Pulmonary artery endothelial cell (primary cell): ENCODE measurements at regions not wholly inside any gene's neighbourhood (a gene's known extent, or its start where the extent isn't known, plus 50 kb on each side); places are given as distances from the start of the nearest gene placed in this dataset.

Experiments
- DNase-seq: peaks from one replicate; pipeline ENCODE4 v3.0.0-alpha.2; 2011; ENCODE audit warnings: low read depth, low spot score

DNA sequence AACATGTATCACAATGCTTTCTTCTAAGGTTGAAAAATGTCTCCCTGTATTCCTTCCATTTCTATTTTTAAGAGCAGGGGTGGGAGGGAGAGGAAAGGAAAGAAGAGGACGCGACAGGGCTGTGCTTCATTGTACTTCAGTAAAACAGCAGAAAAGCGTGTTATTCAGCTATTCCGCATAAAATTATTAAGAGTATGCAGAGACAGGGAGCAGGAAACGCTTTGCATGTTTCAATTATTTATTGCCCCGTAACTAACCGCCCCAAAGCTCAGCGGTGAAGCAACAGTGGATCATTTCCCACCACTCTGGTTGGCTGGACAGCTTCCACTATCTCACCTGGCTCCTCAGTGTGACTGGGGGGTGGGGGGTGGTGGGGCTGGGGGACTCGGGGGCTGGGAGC, 188.9 kb downstream of the TTLL2 start:
- no peak for DNase-seq

DNA sequence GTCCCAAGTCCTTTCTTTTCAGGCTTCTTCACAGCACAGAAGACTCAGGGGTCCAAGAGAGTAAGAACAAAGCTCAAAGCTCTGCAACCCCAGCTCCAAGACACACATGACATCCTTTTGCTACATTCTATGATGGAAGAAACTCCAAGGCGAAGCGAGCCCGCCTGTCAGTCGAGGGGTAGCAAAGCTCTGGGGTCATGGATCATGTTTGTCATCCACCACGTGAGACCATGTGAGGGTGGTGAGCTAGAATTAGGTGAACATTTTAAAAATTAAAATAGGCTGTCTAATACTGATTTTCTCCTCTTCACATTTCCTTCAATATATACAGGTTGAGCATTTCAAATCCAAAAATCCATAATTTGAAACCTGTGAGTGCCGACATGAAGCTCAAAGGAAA, 189.6 kb downstream of the TTLL2 start:
- no peak for DNase-seq

DNA sequence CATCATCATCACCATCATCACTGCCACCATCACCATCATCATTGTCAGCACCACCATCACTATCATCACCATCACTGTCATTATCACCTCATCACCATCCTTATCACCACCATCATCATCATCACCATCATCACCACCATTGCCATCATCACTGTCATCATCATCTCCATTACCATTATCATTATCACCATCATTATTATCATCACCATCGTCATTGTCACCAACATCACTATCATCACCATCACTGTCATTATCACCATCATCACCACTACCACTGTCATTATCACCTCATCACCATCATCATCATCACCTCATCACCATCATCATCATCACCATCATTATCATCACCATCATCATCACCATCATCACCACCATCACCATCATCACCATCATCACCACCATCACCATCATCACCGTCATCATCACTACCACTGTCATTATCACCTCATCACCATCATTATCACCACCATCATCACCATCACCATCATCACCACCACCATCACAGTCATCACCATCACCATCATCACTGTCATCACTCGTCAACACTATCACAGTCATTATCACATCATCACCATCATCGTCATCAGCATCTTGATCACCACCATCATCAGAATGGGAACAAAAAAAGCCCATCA, 191.1 kb downstream of the TTLL2 start:
- no peak for DNase-seq

DNA sequence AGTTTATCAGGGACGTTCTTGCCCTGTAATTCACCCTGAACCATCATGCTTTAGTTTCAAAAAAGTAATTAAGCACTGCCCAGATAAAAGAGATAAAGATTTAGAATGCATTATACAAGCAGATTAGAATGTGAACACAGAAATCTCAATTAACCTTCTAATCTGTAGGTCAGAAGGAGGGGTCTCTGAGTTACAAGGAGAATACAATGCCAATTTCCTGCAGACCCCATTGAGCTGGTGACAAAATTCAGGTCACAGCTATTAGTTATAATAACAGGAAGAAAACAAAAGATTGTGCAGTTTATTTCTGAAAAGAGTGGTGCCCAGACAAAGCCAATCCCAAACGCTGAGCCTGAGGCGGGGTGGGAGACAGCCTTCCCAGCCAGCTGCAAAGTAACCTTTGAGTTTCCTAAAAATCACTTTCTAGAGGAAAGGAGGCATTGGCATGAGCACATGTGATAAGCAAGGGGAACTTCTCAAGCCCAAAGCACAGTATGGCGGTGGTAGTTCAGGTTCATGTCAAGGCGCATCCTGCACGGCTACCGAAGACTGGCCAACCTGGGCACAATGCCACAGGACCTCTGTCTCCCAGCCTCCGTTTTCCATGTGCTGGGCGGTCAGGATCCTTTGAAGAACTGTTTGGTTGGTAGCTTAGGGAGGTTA, 192.5 kb downstream of the TTLL2 start:
- DNase-seq = no peak

DNA sequence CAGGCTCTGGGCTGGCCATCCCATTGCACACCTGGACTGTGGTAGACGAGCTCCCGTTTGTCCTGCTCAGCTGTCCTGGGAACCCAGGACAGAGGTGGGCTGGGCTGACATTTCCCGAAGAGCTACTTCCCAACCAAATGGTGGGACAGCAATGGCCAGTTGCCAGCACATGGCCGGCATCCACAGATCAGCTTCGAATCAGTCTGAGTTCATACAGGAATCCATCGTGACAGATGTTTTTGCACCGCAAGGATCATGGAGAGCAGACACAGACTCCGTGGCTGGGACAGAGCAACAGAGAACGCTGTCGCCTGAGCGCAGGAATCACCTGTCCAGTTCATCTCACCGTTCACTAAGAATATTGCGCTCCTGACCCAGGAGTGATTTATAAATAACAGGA, 198.5 kb downstream of the TTLL2 start:
- DNase-seq = no peak

DNA sequence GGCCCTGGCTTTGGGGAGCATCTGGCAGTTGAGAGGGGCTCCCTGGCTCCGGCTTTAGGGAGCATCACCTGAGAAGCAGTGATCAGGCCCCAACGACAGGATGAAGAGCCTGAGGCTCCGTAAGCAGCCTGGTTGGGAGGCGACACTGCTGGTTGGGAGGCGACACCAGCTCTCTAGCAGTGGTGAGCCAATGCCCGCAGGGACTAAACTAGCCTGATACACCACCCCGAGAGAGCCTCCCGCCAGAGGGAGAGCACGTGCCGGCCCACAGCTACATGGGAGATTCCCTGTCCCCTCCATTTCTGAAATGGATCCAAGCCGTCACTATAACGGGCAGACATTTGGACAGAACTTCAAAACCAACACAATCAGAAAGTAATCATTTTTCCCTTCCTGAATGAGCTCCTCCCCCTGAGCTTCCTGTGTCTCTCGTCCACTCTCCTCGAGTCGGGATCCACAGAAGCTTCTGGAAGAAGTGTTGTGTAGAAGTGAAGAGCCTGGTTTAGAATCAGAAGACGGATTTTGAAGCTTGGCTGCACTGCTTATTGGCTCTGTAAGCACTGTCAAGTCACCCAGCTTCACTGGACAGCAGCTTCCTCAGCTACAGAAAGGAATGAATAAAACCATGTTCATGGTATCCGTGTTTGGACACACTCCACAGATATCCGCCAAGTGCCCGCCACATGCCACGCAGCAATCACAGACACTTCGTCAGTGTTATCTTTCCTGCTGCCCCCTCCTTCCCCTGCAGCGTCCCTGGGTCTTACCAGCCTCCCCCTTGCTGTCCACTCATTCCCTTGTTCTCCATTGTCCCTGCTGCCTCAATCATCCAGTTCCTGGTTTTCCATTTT, 199.6 kb downstream of the TTLL2 start:
- DNase-seq = no peak

DNA sequence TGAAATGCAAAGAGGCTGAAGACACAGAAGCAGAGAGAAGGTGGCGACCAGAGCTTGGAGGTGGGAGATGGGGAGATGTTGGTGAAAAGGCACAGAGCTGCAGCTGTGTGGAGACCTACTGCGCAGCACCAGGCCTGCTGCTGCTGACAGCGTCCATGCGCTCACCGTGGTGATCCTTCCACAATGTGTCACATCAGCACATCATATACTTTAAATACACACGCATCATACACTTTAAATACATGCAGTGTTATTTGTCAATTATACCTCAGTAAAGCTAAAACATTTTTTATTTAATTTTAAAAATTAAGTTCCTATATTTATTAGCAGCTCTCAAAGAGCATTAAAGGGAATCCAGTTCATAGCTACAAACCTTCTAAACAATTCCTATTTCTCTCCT, 200.9 kb downstream of the TTLL2 start:
- no peak for DNase-seq

DNA sequence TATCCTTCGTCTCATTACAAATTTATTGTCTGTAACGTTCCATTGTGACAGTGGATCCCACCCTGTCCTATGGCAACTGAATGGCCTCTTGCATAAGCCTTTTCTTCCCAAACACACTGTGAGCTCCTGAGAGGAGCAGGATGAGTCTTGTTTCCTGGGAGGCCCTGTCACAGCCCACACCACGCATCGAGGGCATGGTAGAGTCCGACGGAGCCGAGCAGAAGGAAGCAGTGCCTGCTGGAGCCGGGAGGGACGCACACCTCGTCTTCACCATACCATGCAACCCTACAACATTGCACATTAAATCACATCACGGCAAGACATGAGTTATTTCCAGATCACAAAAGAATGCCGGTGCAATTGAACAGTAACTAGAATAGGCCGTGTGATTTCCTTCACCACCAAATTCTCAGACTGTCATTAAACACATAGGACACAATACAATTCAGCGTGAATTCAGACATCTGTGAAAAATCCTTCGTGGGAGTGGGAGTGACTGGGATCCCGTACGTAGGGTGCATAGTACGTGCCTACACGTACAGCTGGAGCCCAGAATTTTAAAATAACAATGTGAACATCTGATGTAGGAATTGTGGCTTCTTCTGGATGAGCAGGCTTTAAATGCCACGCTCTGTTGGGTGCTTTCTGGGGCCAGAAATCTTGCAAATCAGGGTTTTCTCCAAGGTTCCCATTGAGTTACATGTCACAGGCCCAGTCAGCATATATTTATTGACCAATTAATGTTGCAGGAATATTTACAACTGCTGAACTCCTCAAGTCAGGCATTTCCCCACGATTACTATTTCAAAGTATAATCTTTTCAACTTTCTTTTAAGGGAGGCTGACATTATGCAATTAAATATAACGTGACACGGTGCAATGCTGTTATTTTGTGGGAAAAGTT, 201.8 kb downstream of the TTLL2 start:
- no peak for DNase-seq

DNA sequence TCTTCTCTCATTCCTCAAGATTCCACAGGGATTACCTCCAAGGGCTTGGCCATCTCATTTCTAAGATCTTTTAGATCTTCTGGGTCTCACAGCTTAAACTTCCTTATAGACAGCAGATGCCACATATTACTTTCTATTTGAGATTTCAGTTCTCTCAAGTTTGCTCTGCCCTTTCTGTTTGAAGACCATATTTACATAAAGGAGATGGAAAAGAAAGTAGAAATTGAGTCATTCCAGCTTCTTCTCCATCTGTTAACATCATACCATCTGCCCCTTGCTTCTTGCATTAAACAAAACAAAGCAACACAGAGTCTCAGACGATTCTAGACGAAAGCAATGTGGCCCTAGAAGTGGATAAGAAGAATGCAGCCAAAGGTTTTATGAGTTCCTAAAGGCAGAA, 203.4 kb downstream of the TTLL2 start:
- DNase-seq = no peak

DNA sequence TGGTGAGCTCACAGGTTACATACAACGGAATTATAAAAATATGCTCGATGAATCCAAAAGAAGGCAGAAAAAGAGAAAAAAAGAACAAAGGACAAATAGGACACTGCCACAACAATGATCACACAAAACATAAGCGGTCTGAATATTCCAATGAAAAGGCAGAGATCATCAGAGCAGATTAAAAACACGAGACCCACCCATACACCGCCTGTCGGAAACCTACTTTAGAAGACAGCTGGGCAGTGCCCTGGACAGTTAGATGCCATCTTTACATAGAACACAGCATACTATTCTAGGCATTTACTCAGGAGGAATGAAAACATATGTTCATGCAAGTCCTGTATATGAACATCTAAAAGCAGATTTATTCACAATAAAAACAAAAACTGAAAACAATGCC, 204.1 kb downstream of the TTLL2 start:
- DNase-seq = no peak

DNA sequence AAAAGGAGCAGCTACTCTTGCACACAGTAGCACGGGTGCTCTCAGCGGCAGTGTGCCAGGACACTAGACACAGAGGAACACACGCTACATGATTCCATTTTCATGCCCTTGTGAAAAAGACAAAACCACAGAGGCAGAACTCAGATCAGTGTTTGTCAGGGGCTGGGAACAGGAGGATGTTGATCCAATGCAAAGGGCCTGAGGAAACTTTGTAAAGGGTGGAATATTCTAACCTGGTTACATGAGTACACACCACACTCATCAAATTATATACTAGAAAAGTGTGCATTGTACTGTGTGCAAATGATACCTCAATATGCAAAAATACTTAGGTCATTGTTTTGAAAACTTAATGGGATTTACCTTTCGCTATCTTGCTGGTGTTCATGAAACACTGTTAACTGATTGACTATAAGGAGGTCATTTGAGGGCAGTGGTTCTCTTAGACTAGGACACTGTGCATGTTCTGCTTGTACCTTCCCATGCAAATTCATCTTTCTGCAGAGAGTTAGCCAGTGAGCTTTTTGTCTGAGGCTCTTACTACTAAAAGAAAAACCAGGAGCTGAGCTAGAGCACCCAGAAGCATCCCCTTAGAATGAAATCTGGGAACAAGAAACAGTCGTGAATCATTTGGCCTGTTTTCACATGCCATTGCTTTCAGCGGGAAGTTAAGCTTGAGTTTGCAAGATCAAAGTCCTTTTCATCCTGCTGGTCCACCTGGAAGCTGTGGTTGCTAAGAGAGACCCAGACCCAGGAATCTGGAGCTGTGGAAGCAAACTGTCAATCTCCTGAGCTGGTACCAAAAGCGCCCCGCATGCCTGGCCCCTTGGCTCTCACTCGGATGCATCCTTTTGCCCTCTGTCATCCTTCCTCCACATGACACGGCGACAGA, 204.8 kb downstream of the TTLL2 start:
- no peak for DNase-seq

DNA sequence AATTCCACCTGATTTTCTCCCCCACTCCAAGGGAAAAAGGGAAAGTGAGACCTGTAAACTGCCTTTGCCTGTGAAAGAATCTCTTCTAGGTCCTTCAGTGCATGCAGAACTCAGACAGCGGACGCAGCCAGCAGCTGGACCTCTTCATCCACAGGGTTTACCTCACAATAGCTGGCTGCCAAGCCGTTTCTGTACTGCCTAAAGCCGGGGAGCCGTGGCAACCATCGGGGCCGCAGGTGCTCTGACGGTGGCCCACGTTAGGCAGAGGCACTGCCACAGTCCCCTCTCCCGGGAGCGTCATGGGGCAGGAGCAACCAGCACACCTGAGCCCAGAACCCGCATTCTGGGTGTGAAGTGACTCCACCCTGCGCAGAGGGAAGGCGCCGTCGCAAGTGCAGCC, 206.1 kb downstream of the TTLL2 start:
- DNase-seq = no peak

DNA sequence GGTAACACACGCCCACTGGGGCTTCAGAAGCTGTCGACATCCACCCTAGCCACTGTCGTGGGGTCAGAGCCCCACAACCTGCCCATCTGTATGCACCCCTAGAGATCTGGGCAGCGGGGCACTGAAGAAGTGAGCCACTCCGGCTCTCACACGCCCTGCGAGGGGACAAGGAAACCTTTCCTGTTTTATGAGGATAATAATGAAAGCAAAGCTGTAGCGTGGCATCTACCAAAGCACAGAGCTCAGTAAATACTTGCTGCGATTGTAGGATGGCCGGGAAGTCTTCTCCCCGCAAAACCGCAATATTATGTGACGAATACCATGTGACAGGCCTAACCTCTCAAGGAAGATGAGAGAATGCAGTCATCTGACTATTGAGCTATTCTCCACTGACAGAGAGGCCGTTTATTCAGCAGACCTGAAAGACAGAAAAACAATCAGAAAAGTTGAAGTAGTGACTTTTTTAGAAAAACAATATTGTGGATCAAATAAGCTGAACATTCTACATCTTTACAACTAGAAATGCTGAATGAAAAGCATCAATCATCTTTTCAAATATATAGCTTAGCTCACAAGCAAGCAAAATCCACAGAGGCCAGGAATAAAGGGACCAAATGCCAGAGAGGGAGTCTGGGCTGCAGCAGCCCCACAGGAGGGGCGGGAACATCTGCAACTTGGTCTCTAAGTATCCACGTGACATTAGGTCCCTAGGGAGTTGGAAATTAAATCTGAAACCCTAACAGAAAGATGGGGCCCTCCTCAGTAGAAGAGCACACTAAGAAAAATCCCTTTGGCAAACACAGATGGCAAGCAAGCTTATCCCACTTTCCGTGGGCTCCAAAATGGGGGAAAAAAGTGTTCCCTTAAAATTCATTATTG, 207.8 kb downstream of the TTLL2 start:
- DNase-seq = no peak

DNA sequence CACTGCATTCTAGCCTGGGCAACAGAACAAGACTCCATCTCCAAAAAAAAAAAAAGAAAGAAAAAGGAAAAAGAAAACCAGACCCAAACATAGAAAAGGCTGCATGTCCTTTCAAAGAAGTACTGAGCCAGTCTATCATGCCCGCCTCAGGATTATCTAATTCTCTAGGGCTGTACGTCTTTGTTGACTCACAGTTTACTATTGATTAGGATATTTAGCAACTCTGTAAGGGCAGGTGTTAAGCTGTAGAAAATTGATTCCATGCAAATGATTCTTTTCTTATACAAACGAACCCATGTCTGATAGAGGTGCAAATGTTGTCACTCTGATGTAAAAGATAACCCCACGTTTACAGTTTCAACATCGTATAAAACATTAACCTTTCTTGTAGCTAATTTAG, 209.0 kb downstream of the TTLL2 start:
- no peak for DNase-seq

DNA sequence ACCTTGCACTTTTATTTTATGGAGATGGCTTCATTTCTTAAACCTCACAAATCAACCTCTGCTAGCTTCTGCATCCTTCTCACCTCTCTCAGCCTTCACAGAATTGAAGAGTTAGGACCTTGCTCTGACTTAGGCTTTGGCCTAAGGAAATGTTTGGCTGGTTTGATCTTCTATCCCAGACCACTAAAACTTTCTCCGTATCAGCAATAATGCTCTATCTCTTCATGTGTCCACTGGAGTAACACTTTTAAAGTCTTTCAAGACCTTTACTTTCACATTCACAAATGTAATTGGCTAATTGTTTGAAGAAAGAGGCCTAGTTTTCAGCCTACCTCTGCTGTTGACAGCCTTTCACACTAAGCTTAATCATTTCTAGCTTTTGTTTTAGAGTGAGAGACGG, 212.9 kb downstream of the TTLL2 start:
- no peak for DNase-seq

DNA sequence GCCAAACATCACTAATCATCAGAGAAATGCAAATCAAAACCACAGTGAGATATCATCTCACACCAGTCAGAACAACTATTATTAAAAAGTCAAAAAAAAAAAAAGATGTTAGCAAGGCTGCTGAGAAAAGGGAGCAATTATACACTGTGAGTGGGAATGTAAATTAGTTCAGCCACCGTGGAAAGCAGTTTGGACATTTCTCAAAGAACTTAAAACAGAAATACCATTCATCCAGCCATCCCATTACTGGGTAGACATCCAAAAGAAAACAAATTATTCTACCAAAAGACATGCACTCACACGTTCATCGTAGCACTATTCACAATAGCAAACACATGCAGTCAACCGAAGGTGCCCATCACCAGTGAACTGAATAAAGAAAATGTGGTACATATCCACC, 213.9 kb downstream of the TTLL2 start:
- no peak for DNase-seq

DNA sequence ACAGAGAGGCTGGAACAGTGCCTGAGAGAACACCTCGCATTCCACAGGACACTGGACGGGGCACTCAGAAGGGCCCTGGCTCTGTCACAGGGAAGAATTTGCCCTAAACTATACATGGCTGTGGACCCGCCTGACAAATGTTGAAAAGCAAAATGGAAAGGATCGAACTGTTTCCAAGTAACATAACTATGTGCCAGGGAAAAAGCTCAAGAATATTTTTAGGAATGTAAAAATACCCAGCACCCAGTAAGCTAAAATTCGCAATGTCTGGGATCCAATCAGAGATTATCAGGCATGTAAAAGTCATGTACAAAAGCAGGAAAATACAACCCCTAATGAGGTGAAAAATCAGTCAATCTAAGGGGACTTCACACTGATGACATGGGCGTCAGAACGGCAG, 215.9 kb downstream of the TTLL2 start:
- DNase-seq = no peak

DNA sequence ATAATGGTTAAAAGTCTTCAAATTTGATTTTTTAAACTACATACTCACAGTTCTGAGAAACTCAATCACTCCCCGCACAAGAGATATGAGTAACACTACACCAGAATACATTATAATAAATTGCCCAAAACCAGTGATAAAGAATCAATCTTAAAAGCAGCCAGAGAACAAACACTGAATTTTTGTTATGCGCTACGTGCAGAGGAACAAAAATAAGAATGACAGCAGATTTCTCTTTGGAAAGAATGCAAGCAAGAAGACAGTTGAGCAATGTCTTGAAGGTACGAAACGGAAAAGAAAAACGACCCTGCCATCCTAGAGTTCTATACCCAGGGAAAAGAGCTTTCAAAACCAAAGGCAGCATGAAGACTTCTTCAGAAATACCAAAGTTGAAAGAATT, 216.7 kb downstream of the TTLL2 start:
- DNase-seq = no peak

DNA sequence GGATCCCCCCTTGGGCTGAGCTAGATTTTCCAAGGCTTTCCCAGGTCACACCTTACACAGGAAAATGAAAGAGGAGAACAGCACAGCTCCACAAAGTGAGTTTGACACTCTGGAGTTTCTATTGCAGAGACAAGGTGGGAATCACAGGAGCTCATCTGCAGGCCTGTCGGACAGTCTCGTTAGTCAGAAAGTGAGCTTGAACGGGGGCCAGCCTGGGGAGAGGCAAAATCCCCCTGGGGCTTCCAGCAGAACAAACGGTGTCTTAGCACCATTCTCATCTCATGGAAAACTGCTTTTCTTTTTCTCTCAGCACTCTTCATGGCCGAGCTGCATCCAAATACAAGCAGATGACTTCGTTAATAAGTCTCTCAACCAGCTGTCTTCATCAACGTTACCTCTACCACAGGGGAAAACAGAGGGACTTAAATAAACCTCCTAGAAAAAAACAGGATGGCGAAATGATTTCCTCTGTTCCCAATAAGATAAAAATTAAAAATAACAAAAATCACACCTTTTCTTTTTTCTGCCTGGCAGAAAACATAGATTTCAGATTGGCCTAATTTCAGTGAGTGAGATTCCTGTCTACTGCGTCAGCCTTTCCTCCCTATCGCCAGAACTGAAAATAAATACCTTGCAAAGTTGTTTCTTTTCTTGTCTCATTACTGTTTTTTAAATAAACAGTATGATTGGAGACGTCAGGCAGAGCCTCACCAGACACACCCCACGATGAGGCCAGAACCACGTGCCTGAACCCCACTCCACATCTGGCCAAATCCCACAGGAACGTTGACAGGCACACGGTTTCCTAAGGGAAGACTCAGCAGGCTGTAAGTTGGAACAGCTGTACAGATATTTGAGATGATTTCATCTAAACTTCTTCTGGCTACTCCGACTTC, 219.0 kb downstream of the TTLL2 start:
- peak; percentile 26 for DNase-seq
